Loucy (cell line): ENCODE measurements at regions not wholly inside any gene's neighbourhood (a gene's known extent, or its start where the extent isn't known, plus 50 kb on each side); places are given as distances from the start of the nearest gene placed in this dataset.

ENCODE experiments used
- CTCF ChIP-seq: fragments of 200-600 bp; sonication (generic); conservative IDR thresholded peaks from 2 replicates; pipeline ENCODE4 v1.5.1; 2014; ENCODE audit warnings: mild to moderate bottlenecking, antibody characterized with exemption, low read length
- EZH2phosphoT487 ChIP-seq: fragments of 200-600 bp; IDR thresholded peaks from 2 replicates; pipeline ENCODE4 v1.6.1; 2018; ENCODE audit warnings: antibody characterized with exemption, mild to moderate bottlenecking, moderate library complexity, borderline replicate concordance

DNA sequence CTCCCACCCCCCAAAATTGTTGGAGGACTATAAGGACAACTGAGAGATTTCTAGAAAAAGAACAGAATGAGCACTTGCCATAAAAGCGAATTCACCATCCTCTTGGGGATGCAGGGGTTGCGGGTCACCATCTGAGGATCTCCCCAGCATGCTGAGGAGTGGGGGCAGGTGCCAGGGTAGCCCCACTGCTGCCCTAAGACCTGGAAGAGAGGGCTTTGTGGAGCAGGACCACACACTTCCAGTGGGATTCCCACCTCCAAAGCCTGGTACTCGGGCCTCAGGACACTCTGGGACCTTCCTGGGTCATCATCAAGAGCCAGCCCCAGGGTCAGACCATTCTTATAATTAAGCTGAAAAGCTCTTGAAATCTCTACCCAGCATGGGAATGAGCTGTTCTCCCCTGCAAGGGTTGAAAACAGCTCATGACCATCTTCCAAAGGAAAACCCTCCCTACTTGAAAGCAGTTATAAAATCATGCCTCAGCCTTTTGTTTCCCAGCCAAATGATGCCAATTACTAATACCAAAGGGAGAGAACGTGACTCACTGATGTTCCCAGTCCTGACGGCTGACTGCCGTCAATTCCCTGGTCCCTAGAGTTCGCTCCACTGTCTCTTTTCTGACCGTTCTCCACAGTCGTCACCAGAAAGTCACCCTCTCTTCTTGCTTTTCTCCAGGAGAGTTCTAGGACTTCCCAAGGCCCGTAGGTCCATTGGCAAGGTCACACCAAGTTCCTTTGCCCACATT is 76.8 kb upstream of the CREB3L1 start:
- no peak for TF ChIP-seq CTCF
- no peak for TF ChIP-seq EZH2phosphoT487
